HEK293 (cell line): ENCODE measurements at regions not wholly inside any gene's neighbourhood (a gene's known extent, or its start where the extent isn't known, plus 50 kb on each side); places are given as distances from the start of the nearest gene placed in this dataset.

Experiments
- ELK4 ChIP-seq: IDR thresholded peaks from 2 replicates; pipeline ENCODE4 v1.6.1; 2011; ENCODE audit warnings: mild to moderate bottlenecking, low read depth, low read length, borderline replicate concordance
- HOXA7 ChIP-seq: sonication (generic); formaldehyde crosslinking; IDR thresholded peaks from 2 replicates; pipeline ENCODE4 v1.8.1; 2022; ENCODE audit warnings: missing genetic modification reagents, borderline replicate concordance
- REPIN1 ChIP-seq: fragments of 450-650 bp; formaldehyde crosslinking; IDR thresholded peaks from 2 replicates; pipeline ENCODE4 v1.5.1; 2017; ENCODE audit warnings: missing biosample characterization, missing genetic modification characterization, low read depth
- TCF7L2 ChIP-seq: IDR thresholded peaks from 2 replicates; pipeline ENCODE4 v1.6.1; 2011; ENCODE audit warnings: low read depth, mild to moderate bottlenecking, inconsistent platforms, low read length, moderate library complexity, borderline replicate concordance
- TRIM28 ChIP-seq: IDR thresholded peaks from 2 replicates; pipeline ENCODE4 v1.6.1; 2011; ENCODE audit warnings: low read length, control low read depth, borderline replicate concordance
- ZFP3 ChIP-seq: fragments of 450-650 bp; formaldehyde crosslinking; IDR thresholded peaks from 2 replicates; pipeline ENCODE4 v1.5.1; 2016; ENCODE audit warnings: low read depth, missing biosample characterization, missing genetic modification characterization
- ZFP41 ChIP-seq: fragments of 450-650 bp; formaldehyde crosslinking; IDR thresholded peaks from 2 replicates; pipeline ENCODE4 v1.5.1; 2016; ENCODE audit warnings: missing biosample characterization, missing genetic modification characterization, borderline replicate concordance
- ZFP69B ChIP-seq: fragments of 450-650 bp; formaldehyde crosslinking; IDR thresholded peaks from 2 replicates; pipeline ENCODE4 v1.5.1; 2016; ENCODE audit warnings: missing biosample characterization, missing genetic modification characterization
- ZNF140 ChIP-seq: fragments of 450-650 bp; formaldehyde crosslinking; IDR thresholded peaks from 2 replicates; pipeline ENCODE4 v1.5.1; 2016; ENCODE audit warnings: missing biosample characterization, missing genetic modification characterization
- ZNF16 ChIP-seq: fragments of 450-650 bp; formaldehyde crosslinking; IDR thresholded peaks from 2 replicates; pipeline ENCODE4 v1.5.1; 2016; ENCODE audit warnings: low read depth, missing biosample characterization, missing genetic modification characterization
- ZNF23 ChIP-seq: fragments of 450-650 bp; formaldehyde crosslinking; IDR thresholded peaks from 2 replicates; pipeline ENCODE4 v1.5.1; 2016; ENCODE audit warnings: missing biosample characterization, missing genetic modification characterization, borderline replicate concordance
- ZNF280D ChIP-seq: fragments of 450-650 bp; formaldehyde crosslinking; IDR thresholded peaks from 2 replicates; pipeline ENCODE4 v1.5.1; 2016; ENCODE audit warnings: missing biosample characterization, missing genetic modification characterization
- ZNF302 ChIP-seq: fragments of 450-650 bp; formaldehyde crosslinking; IDR thresholded peaks from 2 replicates; pipeline ENCODE4 v1.5.1; 2016; ENCODE audit warnings: missing biosample characterization, missing genetic modification characterization, low read depth
- ZNF350 ChIP-seq: fragments of 450-650 bp; formaldehyde crosslinking; IDR thresholded peaks from 2 replicates; pipeline ENCODE4 v1.5.0; 2017; ENCODE audit warnings: missing biosample characterization, mild to moderate bottlenecking, missing genetic modification characterization
- ZNF362 ChIP-seq: fragments of 450-650 bp; formaldehyde crosslinking; IDR thresholded peaks from 2 replicates; pipeline ENCODE4 v1.5.1; 2016; ENCODE audit warnings: missing biosample characterization, missing genetic modification characterization
- ZNF366 ChIP-seq: fragments of 450-650 bp; formaldehyde crosslinking; conservative IDR thresholded peaks from 2 replicates; pipeline ENCODE4 v1.5.1; 2016; ENCODE audit warnings: missing biosample characterization, missing genetic modification characterization
- ZNF404 ChIP-seq: fragments of 450-650 bp; formaldehyde crosslinking; IDR thresholded peaks from 2 replicates; pipeline ENCODE4 v1.5.1; 2017; ENCODE audit warnings: missing biosample characterization, missing genetic modification characterization
- ZNF449 ChIP-seq: fragments of 450-650 bp; formaldehyde crosslinking; IDR thresholded peaks from 2 replicates; pipeline ENCODE4 v1.5.1; 2017; ENCODE audit warnings: missing biosample characterization, mild to moderate bottlenecking, missing genetic modification characterization, moderate library complexity
- ZNF513 ChIP-seq: fragments of 450-650 bp; IDR thresholded peaks from 2 replicates; pipeline ENCODE4 v1.5.1; 2018; ENCODE audit warnings: missing biosample characterization, missing genetic modification characterization
- ZNF518A ChIP-seq: fragments of 450-650 bp; formaldehyde crosslinking; conservative IDR thresholded peaks from 2 replicates; pipeline ENCODE4 v1.5.1; 2016; ENCODE audit warnings: low read depth, missing biosample characterization, missing genetic modification characterization
- ZNF558 ChIP-seq: fragments of 450-650 bp; formaldehyde crosslinking; IDR thresholded peaks from 2 replicates; pipeline ENCODE4 v1.5.1; 2016; ENCODE audit warnings: missing biosample characterization, missing genetic modification characterization
- ZNF596 ChIP-seq: fragments of 450-650 bp; IDR thresholded peaks from 2 replicates; pipeline ENCODE4 v1.5.0; 2018; ENCODE audit warnings: missing biosample characterization, mild to moderate bottlenecking, missing genetic modification characterization, moderate library complexity
- ZNF610 ChIP-seq: fragments of 450-650 bp; formaldehyde crosslinking; IDR thresholded peaks from 2 replicates; pipeline ENCODE4 v1.5.1; 2016; ENCODE audit warnings: missing biosample characterization, missing genetic modification characterization, borderline replicate concordance
- ZNF658 ChIP-seq: fragments of 450-650 bp; formaldehyde crosslinking; IDR thresholded peaks from 2 replicates; pipeline ENCODE4; 2016; ENCODE audit warnings: missing biosample characterization, missing genetic modification characterization
- ZNF777 ChIP-seq: fragments of 450-650 bp; formaldehyde crosslinking; IDR thresholded peaks from 2 replicates; pipeline ENCODE4 v1.5.1; 2017; ENCODE audit warnings: missing biosample characterization, missing genetic modification characterization, borderline replicate concordance
- ZNF837 ChIP-seq: fragments of 450-650 bp; formaldehyde crosslinking; IDR thresholded peaks from 2 replicates; pipeline ENCODE4 v1.5.1; 2016; ENCODE audit warnings: missing biosample characterization, missing genetic modification characterization

- TF ChIP-seq HOXA7 (CRISPR knock-in tag), result no peak
- TF ChIP-seq ZNF366 (tag by site-specific recombination), result peak; percentile 22; the same call in 1 of the 2 replicates
- no peak for TF ChIP-seq ZNF140
- TF ChIP-seq ZNF777, result no peak
- TF ChIP-seq ZFP41 (tag by site-specific recombination), result no peak
- no peak for TF ChIP-seq ZNF350
- no peak for TF ChIP-seq ZNF362 (tag by site-specific recombination)
- peak; percentile 80; the same call in 1 of the 2 replicates for TF ChIP-seq TCF7L2
- no peak for TF ChIP-seq ZNF513
- TF ChIP-seq ZNF449 (tag by site-specific recombination), result peak; percentile 66; the same call in 1 of the 2 replicates
- TF ChIP-seq ZNF558 (tag by site-specific recombination), result no peak
- no peak for TF ChIP-seq ZNF280D (tag by site-specific recombination)
- TF ChIP-seq ZFP3, result no peak
- TF ChIP-seq ZFP69B (tag by site-specific recombination), result no peak
- no peak for TF ChIP-seq ELK4
- TF ChIP-seq ZNF596 (tag by site-specific recombination), result peak; percentile 64; the same call in 1 of the 2 replicates
- no peak for TF ChIP-seq ZNF16 (tag by site-specific recombination)
- TF ChIP-seq ZNF404 (tag by site-specific recombination), result no peak
- no peak for TF ChIP-seq ZNF837
- TF ChIP-seq ZNF302 (tag by site-specific recombination), result no peak
- TF ChIP-seq ZNF23, result no peak
- TF ChIP-seq TRIM28, result peak; percentile 72; the same call in 1 of the 2 replicates
- TF ChIP-seq ZNF518A, result no peak
- TF ChIP-seq REPIN1 (tag by site-specific recombination), result no peak
- peak; percentile 73; the same call in 1 of the 2 replicates for TF ChIP-seq ZNF610
- no peak for TF ChIP-seq ZNF658
Observed at GRCh38 chr11:115580927-115581680, 76.9 kb upstream of the CADM1 start (continued).
